Activated naive CD8-positive, alpha-beta T cell treated with anti-CD3 and anti-CD28 coated beads, Interleukin-2, amount 10 ng/mL, durations not matched to agents 7 days and 5 days (primary cell): ENCODE measurements at regions not wholly inside any gene's neighbourhood (a gene's known extent, or its start where the extent isn't known, plus 50 kb on each side); places are given as distances from the start of the nearest gene placed in this dataset.

ENCODE experiments used
- ATAC-seq: fragments of 150-1000 bp; cut with Tn5 transposase; one replicate; pipeline ENCODE4 v1.10.0; 2021; ENCODE audit warnings: low read depth, moderate library complexity
- POLR2A ChIA-PET: fragments of 350-600 bp; sonication (Branson Sonifier 250); formaldehyde crosslinking; loops from one replicate; lab custom pipeline; 2021; ENCODE audit warnings: antibody characterized with exemption; lab: Charles Lee
- DNase-seq: peaks from one replicate; pipeline ENCODE4 v3.0.0; 2021
- H3K27ac Mint-ChIP-seq: one replicate; pipeline ENCODE4 v1.8.0; 2022; ENCODE audit warnings: mild to moderate bottlenecking, mixed read lengths
- H3K27me3 Mint-ChIP-seq: one replicate; pipeline ENCODE4 v1.8.0; 2022; ENCODE audit warnings: mild to moderate bottlenecking, moderate library complexity, mixed read lengths
- H3K36me3 Mint-ChIP-seq: one replicate; pipeline ENCODE4 v1.8.0; 2021; ENCODE audit warnings: mild to moderate bottlenecking, mixed read lengths
- H3K4me1 Mint-ChIP-seq: one replicate; pipeline ENCODE4 v1.8.0; 2021; ENCODE audit warnings: mixed read lengths
- H3K4me3 Mint-ChIP-seq: one replicate; pipeline ENCODE4 v1.8.0; 2022; ENCODE audit warnings: mild to moderate bottlenecking, moderate library complexity, mixed read lengths
- H3K9me3 Mint-ChIP-seq: one replicate; pipeline ENCODE4 v1.8.0; 2021; ENCODE audit warnings: mixed read lengths

DNA sequence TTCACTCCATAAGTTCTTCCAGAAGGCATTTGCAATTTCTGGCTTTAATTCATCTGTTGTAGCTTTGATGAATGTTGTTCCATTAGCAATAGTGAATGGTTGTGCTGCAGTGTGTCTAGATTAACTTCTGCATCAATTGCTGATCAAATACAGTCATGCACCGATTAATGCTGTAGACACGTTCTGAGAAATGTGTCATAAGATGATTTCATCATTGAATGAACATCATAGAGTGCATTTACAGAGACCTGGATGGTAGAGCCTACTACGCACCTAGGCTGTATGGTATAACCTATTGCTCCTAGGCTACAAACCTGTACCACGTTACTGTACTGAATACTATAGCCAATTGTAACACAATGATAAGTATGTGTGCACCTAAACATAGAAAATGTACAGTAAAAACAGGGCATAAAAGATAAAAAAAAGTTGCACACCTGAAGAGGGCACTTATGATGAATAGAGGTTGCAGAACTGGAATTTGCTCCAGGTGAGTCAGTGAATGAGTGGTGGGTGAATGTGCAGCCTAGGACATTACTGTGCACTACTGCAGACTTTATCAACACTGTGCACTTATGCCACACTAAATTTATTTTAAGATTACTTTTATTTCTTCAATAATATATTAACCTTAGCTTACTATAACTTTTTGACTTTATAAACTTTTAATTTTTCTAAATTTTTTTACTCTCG, 170.7 kb downstream of the HERPUD2 start:
- no peak overlapping the region for H3K27ac Mint-ChIP-seq
- H3K27me3 Mint-ChIP-seq = peaks cover 10% of the 10 kb centered on the region
- H3K36me3 Mint-ChIP-seq = no peaks in the 10 kb centered on the region
- no peaks in the 10 kb centered on the region for H3K9me3 Mint-ChIP-seq
- H3K4me1 Mint-ChIP-seq = no peaks in the 10 kb centered on the region
- ATAC-seq (no peak), DNase-seq (no peak)
- POLR2A ChIA-PET = no interaction called here
- no peak overlapping the region for H3K4me3 Mint-ChIP-seq

DNA sequence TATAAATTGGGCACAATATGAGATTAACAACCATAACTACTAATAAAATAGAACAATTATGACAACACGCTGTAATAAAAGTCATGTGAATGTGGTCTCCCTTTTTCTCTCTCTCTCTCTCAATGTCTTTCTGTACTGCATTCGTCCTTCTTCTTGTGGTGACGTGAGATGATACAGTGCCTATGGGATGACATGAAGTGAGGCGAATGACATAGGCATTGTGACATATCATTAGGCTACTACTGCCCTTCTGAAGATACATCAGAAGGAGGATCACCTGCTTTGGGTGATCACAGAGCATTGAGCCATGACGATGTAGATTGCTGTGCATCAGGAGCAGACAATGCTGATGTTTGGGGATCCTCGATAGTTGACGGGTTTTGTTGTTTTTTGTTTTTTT, 171.6 kb downstream of the HERPUD2 start:
- H3K36me3 Mint-ChIP-seq = no peaks in the 10 kb centered on the region
- DNase-seq = no peak
- peaks cover 11% of the 10 kb centered on the region for H3K27me3 Mint-ChIP-seq
- H3K4me3 Mint-ChIP-seq = no peak overlapping the region
- H3K4me1 Mint-ChIP-seq = no peaks in the 10 kb centered on the region
- no peak for ATAC-seq
- no peak overlapping the region for H3K27ac Mint-ChIP-seq
- POLR2A ChIA-PET = no interaction called here
- no peaks in the 10 kb centered on the region for H3K9me3 Mint-ChIP-seq

DNA sequence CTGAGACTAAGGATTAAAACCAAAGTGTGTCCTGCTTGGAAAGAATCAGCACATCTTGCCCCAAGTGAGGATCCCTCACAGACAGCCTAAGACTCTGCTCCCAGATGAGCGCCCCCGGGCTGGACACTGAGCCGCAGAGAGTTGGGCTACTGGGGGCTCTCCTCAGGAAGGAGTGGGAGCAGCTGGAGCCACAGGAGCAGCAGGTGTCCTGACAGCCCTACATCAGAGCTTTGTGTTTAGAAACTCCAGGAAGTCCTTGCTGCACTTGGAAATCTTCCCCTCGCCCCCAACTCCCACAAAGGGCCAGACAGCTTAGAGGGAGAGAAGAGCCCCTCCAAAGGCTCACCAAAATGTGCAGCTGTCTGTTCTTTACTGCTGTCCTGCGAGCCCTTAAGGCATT, 172.2 kb downstream of the HERPUD2 start:
- no peak overlapping the region for H3K27ac Mint-ChIP-seq
- DNase-seq (no peak), ATAC-seq (no peak)
- H3K27me3 Mint-ChIP-seq = peaks cover 12% of the 10 kb centered on the region
- H3K4me1 Mint-ChIP-seq = no peaks in the 10 kb centered on the region
- POLR2A ChIA-PET = no interaction called here
- no peaks in the 10 kb centered on the region for H3K9me3 Mint-ChIP-seq
- H3K36me3 Mint-ChIP-seq = no peaks in the 10 kb centered on the region
- H3K4me3 Mint-ChIP-seq = no peak overlapping the region

DNA sequence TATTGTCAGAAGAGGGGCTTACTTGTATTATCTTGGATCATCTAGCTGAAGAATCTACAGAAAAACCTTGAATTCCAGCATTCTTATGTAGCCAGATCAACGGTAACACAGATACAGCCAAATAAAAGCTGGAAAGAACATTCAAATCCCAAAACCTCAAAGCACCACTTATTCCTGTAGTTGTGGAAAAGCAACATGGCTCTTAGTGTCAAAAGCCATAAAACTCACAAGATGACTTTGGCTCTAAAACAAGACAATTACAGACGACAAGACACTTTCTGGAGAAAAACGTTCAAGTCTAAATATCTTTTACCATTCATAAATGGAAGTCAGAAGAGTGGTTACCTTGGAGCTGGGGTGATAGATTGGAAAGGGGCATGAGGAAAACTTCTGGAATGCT, 173.0 kb downstream of the HERPUD2 start:
- Mint-ChIP-seq H3K36me3 (no peaks in the 10 kb centered on the region), H3K4me1 (no peaks in the 10 kb centered on the region), H3K4me3 (no peak overlapping the region), H3K9me3 (no peaks in the 10 kb centered on the region), H3K27me3 (peaks cover 20% of the 10 kb centered on the region), H3K27ac (no peak overlapping the region)
- ATAC-seq = no peak
- DNase-seq = no peak
- POLR2A ChIA-PET = no interaction called here

DNA sequence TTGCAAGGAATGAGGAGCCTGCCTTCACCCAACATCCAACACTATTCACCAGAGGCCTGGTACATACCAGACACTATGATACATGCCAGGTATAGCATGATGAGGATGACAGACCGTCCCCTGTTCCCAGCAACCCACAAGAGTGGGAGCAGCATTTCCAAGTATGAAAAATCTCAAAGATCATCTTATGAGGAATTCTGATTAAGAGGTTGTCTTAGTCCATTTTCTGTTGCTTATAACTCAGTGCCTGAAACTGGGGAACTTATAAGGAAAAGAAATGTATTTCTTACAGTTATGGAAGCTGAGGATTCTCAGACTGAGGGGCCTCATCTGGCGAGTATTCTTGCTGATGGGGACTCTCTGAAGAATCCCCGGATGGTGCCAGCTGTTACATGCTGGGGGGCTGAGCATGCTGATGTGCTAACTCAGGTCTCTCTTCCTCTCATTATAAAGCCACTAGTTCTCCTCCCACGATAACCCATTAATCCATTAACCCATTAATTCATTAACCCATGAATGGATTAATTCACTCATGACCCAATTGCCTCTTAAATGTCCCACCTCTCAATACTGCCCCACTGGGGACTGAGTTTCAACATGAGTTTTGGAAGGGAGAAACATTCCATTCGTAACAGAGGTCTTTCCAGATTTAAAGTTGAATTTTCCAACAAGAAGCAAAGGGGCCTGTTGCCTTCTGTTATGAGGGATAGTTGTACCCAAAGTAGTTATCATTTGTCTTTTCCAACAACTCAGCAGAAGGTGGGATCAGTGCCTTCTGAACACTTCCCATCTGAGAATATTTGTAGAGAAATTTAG, 173.9 kb downstream of the HERPUD2 start:
- Mint-ChIP-seq H3K27me3 (peaks cover 23% of the 10 kb centered on the region), H3K4me1 (no peaks in the 10 kb centered on the region), H3K36me3 (no peaks in the 10 kb centered on the region), H3K9me3 (no peaks in the 10 kb centered on the region), H3K4me3 (no peak overlapping the region), H3K27ac (no peak overlapping the region)
- ATAC-seq (no peak), DNase-seq (no peak)
- POLR2A ChIA-PET = no interaction called here

DNA sequence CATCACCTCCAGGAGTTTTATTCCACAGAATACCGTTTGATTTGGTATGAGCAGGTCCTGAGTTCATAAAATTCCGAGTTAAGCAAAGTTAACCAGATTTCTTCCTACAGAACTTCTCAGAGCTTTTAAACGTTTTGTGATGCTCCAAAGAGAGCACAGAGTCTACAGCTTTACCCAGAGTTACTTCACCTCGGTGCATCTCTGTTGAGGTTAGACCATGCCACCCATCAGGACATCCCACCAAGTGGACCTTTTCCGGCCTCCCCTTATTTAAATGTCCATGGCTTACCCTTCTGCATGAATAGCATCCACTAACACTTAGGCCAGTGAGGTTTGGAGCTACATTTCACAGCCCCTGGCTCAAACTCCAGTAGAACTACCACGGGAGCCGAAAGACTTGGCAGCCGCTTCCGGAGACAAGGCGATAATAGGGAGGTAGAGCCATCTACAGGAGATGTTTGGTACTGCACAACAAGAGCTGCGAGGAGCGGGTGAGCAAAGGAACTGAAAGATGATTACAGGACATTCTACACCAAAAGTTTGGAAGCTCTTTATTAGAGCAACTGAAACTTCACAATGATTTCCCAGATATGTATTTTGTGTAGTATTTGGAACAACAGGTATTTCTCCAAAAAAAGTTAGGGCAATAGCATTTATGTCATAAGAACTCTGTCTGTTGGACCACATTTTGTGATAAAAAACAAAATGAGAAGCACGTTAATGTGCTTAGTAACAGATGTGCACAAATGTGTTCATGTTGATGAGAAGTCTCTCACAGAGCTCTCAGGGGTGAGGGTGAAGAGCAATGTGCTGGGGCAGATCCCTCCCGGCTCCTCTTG, 174.7 kb downstream of the HERPUD2 start:
- ATAC-seq (peak; percentile 74), DNase-seq (peak; percentile 41)
- no peaks in the 10 kb centered on the region for H3K4me1 Mint-ChIP-seq
- H3K4me3 Mint-ChIP-seq = no peak overlapping the region
- peaks cover 23% of the 10 kb centered on the region for H3K27me3 Mint-ChIP-seq
- no peaks in the 10 kb centered on the region for H3K36me3 Mint-ChIP-seq
- H3K9me3 Mint-ChIP-seq = no peaks in the 10 kb centered on the region
- no peak overlapping the region for H3K27ac Mint-ChIP-seq
- POLR2A ChIA-PET = no interaction called here

DNA sequence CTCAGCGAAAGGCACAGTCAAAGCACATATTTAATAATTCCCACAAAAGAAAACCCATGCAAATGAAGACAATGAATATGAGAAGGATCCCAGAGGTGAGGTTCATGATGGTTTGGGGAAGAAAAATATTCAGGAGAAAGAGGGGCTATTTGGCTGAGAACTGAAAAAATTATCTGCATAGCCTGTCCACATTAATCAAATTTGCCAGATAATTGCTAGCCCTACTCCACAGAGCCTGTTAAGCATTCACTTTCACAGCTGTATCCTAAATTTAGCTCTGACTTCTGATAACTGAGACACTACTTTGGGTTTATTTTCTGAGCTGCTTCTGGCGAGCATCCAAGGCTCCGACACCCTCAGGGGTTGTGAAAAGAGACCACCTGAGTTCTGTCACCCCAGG, 176.2 kb downstream of the HERPUD2 start:
- no peaks in the 10 kb centered on the region for H3K9me3 Mint-ChIP-seq
- no peaks in the 10 kb centered on the region for H3K4me1 Mint-ChIP-seq
- H3K27me3 Mint-ChIP-seq = peaks cover 23% of the 10 kb centered on the region
- no peak overlapping the region for H3K27ac Mint-ChIP-seq
- POLR2A ChIA-PET = no interaction called here
- ATAC-seq (no peak), DNase-seq (no peak)
- no peak overlapping the region for H3K4me3 Mint-ChIP-seq
- no peaks in the 10 kb centered on the region for H3K36me3 Mint-ChIP-seq

DNA sequence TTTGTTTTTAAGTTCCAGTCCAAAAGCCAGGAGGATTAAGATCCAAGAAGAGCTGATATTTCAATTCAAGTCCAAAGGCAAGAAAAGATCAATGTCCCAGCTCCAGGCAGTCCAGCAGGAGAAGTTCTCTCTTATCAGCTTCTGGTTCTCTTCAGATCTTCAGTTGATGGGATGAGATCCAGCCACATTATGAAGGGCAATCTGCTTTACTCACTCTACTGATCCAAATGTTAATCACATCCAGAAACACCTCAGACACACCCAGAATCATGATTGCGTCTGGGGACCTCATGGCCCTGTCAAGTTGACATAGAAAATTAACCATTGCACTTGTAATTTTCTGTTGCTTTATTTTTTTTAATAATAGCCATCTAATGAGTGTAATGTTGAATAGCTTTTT, 178.4 kb downstream of the HERPUD2 start:
- POLR2A ChIA-PET = no interaction called here

DNA sequence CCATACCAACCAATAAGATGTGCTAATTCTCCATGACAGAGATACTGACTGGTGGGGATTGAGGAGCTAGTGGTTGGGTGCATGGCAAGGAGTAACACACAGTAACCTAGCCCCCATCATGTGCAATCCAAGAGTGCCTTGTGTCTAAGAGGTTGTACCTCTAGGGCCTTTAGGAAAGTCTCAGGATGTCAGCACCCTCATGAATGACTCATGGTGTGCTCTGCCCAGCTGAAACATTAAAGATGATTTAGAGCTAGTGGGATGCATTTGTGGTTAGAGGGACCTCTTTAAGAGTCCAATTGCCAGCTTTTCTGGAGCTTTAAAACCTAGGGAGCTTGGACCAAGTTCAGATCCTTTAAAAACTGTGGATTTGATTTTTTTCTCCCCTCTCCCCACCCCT, 181.1 kb downstream of the HERPUD2 start:
- ATAC-seq = no peak
- POLR2A ChIA-PET = no interaction called here
- H3K27ac Mint-ChIP-seq = no peak overlapping the region

More for the DNA sequence above, 178.4 kb downstream of the HERPUD2 start:
- no peak for DNase-seq
- Mint-ChIP-seq H3K4me3 (no peak overlapping the region), H3K4me1 (no peaks in the 10 kb centered on the region), H3K9me3 (no peaks in the 10 kb centered on the region), H3K36me3 (no peaks in the 10 kb centered on the region), H3K27ac (no peak overlapping the region), H3K27me3 (peaks cover 23% of the 10 kb centered on the region)
- ATAC-seq = no peak

DNA sequence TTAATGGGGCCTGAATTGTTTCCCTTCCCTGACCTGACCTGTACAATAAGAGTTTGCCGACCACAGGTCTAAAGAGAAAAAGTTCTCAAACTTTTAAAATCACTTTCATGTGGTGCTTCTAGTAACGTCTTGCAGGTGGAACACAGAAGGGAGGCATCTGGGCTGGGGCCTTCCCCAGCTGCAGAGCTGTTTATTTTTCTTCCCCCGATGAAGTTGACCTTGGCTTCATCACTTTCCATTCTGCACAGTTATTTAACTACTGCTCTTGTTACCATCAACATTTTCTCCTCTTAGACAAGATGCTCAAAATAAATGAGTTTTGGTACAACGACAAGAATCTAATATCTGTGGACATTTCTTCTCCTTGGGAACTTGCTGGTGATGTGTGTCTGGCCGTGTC, 181.7 kb downstream of the HERPUD2 start:
- Mint-ChIP-seq H3K27ac (no peak overlapping the region), H3K4me3 (no peak overlapping the region), H3K9me3 (no peaks in the 10 kb centered on the region), H3K36me3 (no peaks in the 10 kb centered on the region), H3K4me1 (no peaks in the 10 kb centered on the region), H3K27me3 (peaks cover 11% of the 10 kb centered on the region)
- DNase-seq (no peak), ATAC-seq (no peak)
- POLR2A ChIA-PET = no interaction called here

More for the DNA sequence above, 181.1 kb downstream of the HERPUD2 start:
- Mint-ChIP-seq H3K9me3 (no peaks in the 10 kb centered on the region), H3K4me1 (no peaks in the 10 kb centered on the region), H3K27me3 (peaks cover 13% of the 10 kb centered on the region), H3K4me3 (no peak overlapping the region), H3K36me3 (no peaks in the 10 kb centered on the region)
- no peak for DNase-seq

DNA sequence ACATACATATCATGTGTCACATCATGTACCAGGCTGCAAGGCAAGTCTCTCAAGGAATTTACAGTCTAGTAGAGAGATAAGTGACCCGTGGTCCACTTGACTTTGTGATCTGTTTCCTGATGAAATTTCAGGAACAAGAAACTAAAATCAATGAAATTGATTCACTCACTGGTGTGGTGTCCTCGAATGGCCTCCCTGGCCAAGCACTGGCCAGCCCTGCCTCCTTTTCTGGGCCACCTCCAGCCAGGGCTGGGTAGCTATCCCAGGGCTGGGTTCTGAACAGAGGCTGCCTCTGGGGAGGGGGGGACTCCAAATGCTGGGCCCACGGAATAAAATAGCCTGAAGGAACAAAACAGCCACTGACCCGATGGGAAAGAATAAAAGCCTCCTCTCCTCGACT, 182.2 kb downstream of the HERPUD2 start:
- Mint-ChIP-seq H3K4me1 (no peaks in the 10 kb centered on the region), H3K36me3 (no peaks in the 10 kb centered on the region), H3K27me3 (peaks cover 11% of the 10 kb centered on the region), H3K9me3 (no peaks in the 10 kb centered on the region), H3K4me3 (no peak overlapping the region), H3K27ac (no peak overlapping the region)
- ATAC-seq (no peak), DNase-seq (no peak)
- POLR2A ChIA-PET = no interaction called here

DNA sequence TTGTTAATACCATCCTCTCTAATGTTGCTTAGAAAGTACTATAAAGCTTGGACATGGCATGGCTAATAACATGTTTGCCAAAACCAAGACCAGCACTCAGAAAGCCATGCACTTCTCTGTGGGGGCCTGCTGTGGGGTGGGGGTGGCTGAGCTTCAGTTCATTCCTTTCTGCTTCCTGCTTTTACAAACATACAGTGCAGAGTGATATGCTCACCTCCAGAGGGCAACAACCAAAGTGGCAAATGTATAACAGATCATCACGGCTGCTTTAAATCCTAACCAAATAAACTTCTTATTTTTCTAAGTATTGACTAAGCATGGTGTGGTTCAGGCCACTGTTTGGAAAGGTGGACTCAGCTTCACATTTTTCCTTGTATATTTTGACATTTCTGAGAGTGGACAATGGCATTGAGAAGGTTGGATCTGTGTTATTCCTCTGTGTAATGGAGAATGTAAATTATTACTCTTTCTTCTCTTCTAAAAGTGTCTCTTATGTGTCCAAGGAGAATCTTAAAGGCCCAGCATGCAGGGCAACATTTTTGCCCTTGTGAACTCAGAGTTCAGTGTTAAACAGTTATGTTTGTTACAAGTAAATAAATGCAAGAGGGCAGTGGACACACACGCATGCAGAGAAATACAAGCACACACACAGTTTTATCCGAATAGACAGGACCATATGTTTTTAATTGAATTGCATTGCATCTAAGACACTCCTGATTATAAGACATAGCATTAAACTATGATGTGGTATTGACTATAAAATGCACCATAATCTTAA, 186.1 kb downstream of the HERPUD2 start:
- H3K27me3 Mint-ChIP-seq = no peaks in the 10 kb centered on the region
- DNase-seq (no peak), ATAC-seq (no peak)
- no peak overlapping the region for H3K4me3 Mint-ChIP-seq
- no peak overlapping the region for H3K27ac Mint-ChIP-seq
- POLR2A ChIA-PET = no interaction called here
- no peaks in the 10 kb centered on the region for H3K4me1 Mint-ChIP-seq
- H3K36me3 Mint-ChIP-seq = no peaks in the 10 kb centered on the region
- H3K9me3 Mint-ChIP-seq = no peaks in the 10 kb centered on the region

DNA sequence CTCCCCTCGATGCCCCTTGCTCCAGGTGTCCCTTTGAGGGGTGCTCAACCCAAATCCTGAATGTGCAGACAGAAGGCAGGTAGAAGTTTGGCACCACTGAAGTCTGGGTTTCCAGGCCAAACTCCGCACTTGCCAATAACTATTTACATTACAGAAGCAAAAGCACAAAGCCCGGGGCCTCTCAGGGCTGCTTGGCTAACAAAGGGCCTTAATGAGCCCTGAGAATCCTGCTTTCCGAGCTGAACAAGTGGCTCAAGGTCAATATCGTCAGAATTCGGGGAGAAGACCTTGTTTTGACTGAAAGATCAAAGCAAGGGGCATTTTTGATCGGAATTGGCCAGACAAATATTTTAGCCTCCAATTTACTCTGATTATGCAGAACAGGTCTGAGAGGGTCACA, 189.9 kb downstream of the HERPUD2 start:
- DNase-seq (no peak), ATAC-seq (no peak)
- no peaks in the 10 kb centered on the region for H3K9me3 Mint-ChIP-seq
- no peaks in the 10 kb centered on the region for H3K4me1 Mint-ChIP-seq
- H3K36me3 Mint-ChIP-seq = no peaks in the 10 kb centered on the region
- POLR2A ChIA-PET = no interaction called here
- H3K27me3 Mint-ChIP-seq = no peaks in the 10 kb centered on the region
- H3K27ac Mint-ChIP-seq = no peak overlapping the region
- H3K4me3 Mint-ChIP-seq = no peak overlapping the region
